IPS-NIHi7 (cell line): ENCODE measurements at regions not wholly inside any gene's neighbourhood (a gene's known extent, or its start where the extent isn't known, plus 50 kb on each side); places are given as distances from the start of the nearest gene placed in this dataset.

Experiments used
- DNase-seq: peaks from one replicate; pipeline ENCODE4 v3.0.0; 2012; ENCODE audit warnings: mixed read lengths; ENCODE audit errors: extremely low spot score

DNA sequence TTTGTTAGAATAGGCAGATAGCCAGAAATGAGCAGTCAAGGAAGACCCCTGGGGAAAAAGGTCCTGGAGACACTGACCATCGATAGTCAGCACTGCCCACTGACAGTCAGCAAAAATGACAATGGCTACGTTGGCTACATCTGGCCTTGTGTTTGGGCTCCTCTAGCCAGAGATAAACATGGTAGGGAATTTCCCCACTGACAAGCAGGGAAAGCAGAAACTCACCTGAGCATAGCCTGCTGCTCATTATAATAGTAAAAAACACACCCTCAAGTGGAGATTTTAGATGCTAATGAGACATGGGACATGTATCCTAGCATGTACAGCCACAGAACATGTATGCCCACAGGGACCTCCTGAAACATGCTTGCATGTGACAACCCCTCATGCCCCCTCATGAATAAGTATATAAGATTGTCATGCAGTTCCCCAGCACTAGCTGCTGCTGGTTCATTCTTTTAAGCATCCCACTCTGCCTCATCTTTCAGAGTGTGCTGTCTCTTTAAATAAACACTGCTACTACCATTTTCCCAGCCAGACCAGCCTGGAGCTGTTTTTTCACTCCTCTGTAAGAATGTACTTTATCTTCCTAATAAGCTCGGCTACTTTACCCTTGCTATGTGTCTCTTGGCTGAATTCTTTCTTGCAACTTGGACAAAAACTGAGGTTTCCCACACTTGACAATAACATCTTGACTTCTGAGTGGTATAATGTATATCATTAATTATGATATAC is 550.1 kb upstream of the CDH8 start:
- no peak for DNase-seq

GRCh38 chr16:62585041-62585545 is 548.9 kb upstream of the CDH8 start:
- no peak for DNase-seq

DNA sequence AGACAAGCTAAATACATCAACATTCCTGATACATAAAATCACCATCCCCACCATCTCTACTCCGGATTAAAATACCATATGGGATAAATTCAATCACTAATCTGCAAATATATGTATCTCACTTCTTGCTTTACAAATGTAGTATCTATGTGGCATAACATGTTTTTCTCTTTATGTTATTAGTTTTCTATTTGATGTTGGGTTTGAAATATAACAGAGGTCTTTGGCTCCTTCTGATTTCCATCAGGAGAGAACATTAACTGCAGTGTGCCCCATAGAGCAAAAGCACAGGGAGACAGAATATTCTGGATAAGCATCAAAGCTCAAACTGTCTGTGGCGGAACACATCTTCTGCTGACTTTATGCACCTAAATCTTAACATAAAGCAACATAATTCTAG is 547.2 kb upstream of the CDH8 start:
- no peak for DNase-seq

- DNase-seq = no peak
These were observed 537.2 kb upstream of the CDH8 start for GRCh38 chr16:62573466-62573865.

GRCh38 chr16:62568926-62569325 is 532.7 kb upstream of the CDH8 start:
- DNase-seq = no peak

DNA sequence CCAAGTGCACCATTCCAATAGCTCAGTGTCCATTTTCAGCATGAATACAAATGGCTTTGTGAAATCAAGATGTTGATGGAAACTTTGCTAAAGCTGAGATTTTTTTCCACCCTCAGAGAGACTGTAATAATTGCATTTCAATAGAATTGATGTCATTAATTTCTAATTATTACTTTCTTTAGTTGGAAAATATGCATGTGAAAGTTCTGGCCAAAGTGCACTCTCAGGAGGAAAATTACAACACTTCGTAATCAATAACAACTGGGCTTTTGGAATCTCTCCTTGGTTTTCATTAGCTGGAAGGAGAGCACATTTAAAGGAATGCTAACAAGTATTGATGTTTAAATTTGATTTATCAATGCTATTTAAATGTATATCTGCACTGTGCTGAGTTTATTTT is 529.5 kb upstream of the CDH8 start:
- DNase-seq = no peak

DNA sequence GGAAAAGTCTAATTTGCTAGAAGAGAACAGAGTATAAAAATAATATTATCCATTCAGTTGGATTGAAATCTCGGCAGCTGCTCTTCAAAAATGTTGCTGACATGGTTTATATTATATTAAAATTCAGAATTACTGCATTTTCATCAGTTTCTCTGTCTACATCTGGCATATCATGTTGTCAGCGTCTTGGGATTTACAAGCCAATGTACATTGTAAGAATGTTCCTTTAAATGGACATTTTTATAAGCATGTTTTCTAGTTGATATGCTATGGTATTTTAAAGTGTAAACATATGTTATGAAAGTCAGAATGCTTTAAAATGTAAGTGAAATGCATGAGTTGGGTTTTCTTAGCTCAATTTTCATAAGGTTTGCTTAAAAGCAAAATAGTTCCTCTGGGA is 528.1 kb upstream of the CDH8 start:
- DNase-seq = no peak

DNA sequence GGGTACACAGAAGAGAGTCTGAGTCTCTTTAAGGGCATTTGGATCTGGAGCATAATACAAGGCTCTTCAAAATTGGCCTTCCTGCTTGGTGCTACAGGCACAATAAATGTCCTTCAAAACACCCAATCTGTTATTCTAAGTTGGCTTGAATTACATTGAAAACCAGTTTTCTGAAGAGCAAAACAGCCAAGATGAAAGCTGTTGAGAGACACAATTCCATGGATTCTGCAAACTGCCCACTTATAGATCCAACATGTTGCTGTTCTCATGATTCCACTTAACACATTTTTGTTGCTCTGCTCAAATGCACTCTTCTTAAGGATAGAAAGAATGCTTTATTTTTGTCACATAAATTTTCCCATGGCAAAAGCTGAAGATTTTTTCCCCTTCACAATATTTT is 525.9 kb upstream of the CDH8 start:
- no peak for DNase-seq

DNA sequence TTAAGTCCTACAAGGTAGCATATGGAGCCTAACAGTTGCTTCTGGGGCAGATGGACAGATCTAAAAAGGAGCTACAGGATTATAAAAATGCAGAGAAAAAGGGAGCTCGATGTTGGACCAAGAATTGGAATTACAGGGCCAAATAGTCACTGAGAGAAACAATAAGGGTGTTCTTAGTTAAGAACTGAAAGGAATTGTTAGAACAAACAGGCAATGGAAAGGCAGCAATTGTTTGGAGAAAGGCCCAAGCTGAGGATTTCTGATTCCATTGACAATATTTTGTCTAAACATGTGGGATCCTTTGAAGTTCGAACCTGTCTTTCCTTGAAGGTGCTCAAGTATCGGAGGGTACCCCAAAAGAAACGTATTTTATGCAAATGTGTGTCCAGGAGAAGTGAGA is 513.6 kb upstream of the CDH8 start:
- DNase-seq = no peak

DNA sequence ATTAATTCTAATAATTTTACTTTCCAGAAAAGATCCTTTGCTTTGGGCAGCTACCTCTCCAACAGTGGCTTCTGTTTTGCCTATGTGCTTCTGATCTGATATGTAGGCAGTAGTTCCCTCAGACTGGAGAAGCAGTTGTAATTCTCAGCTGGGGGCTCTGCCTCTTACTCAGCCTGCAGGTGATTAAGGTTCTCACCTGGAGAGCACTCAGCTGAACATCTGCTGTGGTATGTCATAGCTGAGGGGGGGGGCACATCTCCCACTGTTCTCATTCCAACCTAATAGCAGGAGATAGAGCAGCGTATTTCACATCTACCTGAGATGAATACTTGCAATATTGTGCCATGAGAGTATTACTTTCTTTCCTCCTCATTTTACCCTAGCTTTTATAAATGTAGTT is 511.9 kb upstream of the CDH8 start:
- DNase-seq = peak; percentile 23

- no peak for DNase-seq
These were observed 510.5 kb upstream of the CDH8 start for GRCh38 chr16:62546701-62547100.

- DNase-seq = peak; percentile 19
These were observed 508.8 kb upstream of the CDH8 start for GRCh38 chr16:62545039-62545438.

DNA sequence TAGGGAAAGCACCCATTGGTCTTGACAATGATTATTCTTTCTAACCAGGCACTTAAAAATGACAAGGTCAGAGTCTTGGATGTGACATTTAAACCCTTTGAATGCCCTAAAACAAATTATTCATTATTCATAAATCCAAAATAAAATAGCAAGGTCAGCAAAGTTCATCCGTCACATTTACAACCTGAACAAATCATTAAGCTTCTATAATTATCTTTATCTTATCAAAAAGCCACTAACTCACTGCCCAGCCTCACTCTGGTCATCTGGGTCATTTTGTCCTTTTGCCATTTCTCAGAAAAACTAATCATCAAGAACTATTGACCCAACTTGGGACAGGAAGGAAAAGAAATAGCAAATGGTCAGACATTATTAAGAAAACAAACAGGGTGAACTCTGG is 507.3 kb upstream of the CDH8 start:
- no peak for DNase-seq

GRCh38 chr16:62539657-62540056 is 503.4 kb upstream of the CDH8 start:
- no peak for DNase-seq

GRCh38 chr16:62530426-62530825 is 494.2 kb upstream of the CDH8 start:
- no peak for DNase-seq

DNA sequence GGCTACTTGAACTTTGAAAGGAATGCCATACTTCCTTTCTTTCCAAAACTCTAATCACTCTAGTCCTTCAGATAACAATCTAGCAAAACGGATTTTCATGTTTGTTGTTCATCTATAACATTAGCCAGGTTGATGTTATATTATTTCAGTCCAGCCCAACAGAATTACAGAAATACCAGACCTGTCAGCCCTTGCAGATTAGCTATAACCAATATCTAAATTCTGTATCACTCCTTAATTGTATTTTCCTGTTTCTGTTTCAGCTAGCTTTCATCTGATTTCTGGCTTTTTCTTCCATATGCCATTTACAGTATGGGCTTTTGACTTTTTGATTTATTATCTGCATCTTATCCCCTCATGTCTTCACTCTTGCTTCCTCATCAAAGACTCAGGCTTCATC is 479.8 kb upstream of the CDH8 start:
- no peak for DNase-seq

DNA sequence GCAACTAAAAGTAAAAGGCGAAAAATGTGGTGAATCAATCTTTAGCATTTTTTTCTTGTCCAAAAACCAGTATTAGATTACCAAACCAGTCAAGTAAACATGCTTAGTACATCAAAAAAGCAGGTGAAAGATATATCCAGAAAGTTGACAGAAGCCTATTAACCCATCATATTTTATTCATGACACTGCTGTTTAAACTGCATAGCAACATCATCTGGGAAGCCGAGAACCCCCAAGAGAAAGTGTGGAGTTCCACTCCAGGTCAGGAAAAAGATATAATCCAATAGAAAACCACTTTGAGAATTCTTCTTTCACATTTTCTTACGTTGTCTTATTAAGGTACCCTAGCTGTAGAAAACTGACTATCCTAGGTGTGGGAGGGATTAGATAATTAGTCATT is 466.8 kb upstream of the CDH8 start:
- DNase-seq = no peak

GRCh38 chr16:62478903-62479458 is 442.7 kb upstream of the CDH8 start:
- DNase-seq = no peak

GRCh38 chr16:62477796-62478195 is 441.6 kb upstream of the CDH8 start:
- DNase-seq = no peak

GRCh38 chr16:62475573-62475972 is 439.3 kb upstream of the CDH8 start:
- DNase-seq = peak; percentile 11

- no peak for DNase-seq
These were observed 426.7 kb upstream of the CDH8 start for GRCh38 chr16:62462971-62463370.

- no peak for DNase-seq
These were observed 414.1 kb upstream of the CDH8 start for GRCh38 chr16:62450291-62450690.

DNA sequence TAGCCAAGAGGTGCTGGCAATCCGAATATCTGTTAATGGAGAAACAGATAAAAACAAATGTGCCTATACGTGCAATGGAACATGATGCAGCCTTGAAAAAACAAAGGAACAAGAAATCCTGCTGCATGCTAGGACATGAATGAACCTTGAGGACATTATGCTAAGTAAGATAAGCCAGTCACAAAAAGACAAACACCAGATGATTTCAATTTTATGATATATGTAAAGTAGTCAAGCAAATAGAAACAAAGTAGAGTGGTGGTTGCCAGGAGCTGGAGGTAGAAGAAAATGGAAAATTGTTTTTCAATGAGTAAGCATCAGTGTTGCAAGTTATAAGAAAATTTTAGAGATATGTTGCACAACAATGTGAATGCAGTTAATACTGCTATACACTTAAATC is 409.7 kb upstream of the CDH8 start:
- DNase-seq = no peak

DNA sequence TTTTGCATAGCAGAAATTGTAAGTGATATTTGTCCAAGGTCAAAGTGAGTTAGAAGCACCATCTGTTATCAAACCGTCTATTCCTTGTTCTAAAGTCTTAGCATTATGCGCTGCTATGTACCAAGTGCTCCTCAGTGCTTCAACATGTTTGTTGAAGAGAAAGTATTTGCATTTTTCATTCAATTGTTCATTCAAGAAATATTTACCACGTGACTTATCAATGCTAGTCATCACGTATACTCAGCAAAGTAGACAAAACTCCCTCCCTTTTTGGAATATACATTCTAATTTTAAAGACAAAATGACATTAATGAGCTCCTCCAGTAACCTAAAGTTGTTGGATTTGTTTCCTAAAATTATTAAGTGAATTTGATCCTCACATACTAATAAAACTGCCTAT is 388.0 kb upstream of the CDH8 start:
- DNase-seq = no peak
